Activated CD8-positive, alpha-beta memory T cell treated with anti-CD3 and anti-CD28 coated beads, Interleukin-2, amount 50 U/mL, for 4 hours (primary cell): ENCODE measurements at regions not wholly inside any gene's neighbourhood (a gene's known extent, or its start where the extent isn't known, plus 50 kb on each side); places are given as distances from the start of the nearest gene placed in this dataset.
"Not testable (repeated sequence)": the region's sequence is repeated elsewhere in the genome, so short reads cannot be mapped to it uniquely, and the experiment has no call there.

Experiments
- DNase-seq: peaks from one replicate; pipeline ENCODE4 v3.0.0-alpha.2; 2020

DNA sequence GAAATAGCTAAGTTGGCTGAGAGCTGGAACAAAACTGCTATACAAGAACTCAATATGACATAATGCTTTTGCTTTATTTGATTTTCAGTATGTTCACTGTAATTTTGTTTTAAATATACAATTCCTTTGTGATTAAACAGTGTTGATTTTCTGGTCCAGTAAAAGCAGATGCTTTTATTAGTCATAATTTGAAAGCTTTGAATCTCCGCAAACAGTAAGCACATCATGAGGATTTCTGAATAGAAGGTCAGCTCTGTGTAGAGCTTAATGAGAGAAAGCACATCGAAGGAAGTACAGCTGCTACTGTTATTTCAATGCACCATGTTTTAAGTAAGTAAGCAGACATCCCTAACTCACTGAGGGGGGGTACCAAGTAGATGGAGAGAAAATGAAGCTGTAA lies 701.3 kb upstream of the ACO1 start:
- DNase-seq, result no peak

GRCh38 chr9:31697956-31698355 lies 686.5 kb upstream of the ACO1 start:
- no peak for DNase-seq

- DNase-seq, result no peak
Observed at GRCh38 chr9:31699836-31700235, 684.6 kb upstream of the ACO1 start.

DNA sequence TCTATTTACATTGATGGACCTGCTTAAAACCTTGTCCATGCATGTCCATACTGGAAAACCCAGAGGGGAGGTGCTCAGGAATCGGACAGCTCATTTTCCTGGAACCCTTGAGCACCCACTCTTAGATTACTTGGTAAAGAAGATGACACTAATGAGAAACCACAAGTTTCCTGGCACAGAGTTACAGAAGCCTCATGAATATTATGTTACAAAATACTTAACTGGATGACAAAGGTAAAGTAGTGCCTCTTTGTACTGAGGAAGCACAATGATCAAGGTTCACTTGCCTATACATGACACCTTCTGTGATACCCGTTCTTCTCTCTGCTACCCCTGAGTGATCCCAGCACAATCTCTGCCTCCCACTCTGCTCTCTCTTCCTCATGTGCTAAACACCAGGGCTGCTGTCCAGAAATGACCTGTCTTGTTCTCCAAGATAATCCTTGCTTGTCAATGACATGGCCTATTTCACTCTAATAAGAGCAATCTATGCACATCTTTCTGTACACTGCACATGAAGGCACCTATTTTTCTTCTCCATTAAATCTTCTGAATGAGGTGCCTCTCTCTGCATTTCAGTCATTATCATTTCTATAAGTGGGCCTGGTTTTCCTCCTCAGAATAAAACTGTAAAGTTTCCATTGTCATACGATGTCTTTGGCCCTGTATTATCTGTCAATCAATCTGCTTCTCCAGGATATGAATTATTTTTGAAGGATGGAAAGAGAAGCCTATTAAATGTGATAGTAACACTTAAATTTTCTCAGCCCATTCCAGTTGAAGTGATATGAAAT lies 684.0 kb upstream of the ACO1 start:
- DNase-seq, result no peak

GRCh38 chr9:31702957-31703356 lies 681.5 kb upstream of the ACO1 start:
- DNase-seq, result no peak

GRCh38 chr9:31715250-31715649 lies 669.2 kb upstream of the ACO1 start:
- no peak for DNase-seq

DNA sequence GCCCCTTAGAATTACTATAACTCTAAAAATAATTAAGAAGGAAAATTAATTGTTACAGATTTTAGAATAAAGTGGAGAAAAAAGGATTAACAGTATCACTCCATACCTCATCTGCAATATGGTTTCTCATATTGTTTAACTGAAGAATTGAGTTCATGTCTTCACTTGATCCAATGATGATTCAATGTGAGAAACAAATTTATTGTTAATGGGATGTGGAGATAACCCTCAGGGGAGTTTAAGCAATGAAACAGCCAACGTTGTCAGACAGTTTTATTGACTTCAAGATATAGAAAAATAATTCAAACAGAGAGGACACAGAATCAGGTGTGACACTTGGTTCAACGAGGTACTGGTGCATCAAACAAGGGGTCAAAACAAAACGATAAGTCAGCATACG lies 665.2 kb upstream of the ACO1 start:
- no peak for DNase-seq

DNA sequence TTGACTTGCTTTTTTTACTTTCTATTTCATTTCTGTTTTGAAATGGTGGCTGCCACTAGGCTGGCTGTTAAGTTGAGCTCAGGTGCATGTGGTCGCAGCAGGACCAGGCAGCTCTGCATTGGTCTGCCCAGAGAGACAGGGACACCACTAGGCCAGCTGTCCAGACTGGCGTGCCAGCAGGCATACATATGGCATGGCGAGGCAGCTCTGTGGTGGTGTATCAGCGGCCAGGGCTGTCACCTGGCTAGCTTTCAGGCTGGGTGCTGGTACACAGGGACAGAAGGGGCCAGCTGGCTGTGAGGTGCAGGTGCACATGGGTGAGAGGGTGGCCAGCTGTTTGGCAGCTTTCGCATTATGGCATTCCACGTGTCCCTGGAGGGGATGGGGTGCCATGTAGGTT lies 654.0 kb upstream of the ACO1 start:
- DNase-seq, result no peak

DNA sequence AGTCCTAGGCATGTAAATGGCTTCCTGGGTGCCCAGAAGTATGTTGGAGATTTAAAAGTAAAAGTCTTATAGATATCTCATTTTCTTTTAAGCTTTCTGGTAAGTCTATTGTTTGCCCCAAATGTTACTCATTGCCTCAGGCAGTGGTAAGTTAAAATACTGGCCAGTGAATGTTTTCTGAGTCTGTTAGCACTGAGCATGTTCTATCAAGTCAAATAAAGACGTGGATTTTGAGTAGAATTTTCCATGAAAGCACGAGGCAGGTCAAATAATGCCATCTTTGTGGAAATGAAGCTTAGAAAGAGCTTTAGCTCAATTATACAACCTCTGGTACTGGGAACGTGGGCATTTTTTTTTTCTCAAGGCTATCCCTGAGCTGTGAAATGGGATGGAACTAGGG lies 651.3 kb upstream of the ACO1 start:
- no peak for DNase-seq

DNA sequence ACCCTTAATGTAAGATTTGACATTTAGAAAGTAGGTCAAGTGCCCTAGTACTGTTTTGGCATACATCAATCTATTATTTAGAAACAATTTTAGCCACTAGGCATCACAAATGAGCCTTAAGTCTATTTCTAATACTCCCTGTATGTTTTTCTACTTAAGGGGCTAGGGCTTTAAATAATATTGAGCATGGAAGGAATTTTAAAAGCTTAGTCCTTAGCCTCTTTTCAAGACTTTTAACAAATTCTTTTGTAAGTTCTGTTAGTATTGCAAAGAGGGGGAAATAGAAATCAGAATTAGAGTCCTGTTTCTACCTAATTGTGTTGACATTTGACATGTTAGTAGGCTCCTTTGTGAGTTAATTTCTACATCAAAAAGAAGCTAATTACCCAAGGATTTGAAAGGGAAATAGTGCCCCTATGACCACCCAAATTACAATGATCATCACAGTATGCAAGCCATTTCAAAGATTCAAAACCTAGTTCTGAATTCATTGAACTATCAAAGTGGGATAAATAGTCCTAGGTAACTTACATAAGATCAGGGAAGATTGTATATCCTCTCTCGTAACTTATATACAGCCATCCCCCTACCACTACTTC lies 647.8 kb upstream of the ACO1 start:
- no peak for DNase-seq

- DNase-seq, result no peak
Observed at GRCh38 chr9:31740705-31741104, 643.7 kb upstream of the ACO1 start.

DNA sequence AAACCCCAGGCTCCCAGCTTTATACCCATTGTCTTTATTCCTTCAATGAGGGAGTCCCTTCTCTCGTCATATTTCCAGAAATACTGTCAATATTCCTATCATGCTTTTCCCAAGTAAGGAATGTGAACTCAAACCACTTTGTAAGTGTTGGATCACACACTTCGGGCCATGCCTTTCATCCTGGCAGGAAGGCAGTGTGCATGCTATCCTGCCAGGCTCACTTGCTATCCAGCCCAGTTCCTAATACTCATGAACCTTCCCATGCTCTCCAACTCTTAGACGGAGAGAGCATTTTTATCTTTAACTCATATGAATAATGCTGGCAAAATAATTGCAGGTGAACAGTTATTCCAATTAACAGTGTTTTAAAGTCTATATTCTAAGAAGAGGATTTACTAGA lies 639.9 kb upstream of the ACO1 start:
- no peak for DNase-seq

DNA sequence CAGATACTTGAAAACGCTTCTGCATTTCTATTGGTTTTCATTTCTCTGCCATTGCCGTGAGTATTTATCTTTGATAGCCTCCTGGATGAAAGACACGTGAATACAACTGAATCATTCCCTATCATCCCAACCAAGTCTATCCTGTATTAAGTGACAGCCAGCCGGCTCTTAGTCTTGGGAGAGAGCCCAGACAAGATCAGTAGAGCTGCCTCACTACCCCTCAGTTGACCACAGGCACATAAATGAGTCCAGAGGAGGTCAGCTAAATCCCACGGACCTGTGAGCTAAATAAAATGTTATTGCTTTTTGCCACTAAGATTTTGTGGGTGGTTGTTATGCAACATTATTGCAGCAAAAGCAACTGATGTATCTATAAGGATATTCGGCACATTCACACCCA lies 639.0 kb upstream of the ACO1 start:
- no peak for DNase-seq

DNA sequence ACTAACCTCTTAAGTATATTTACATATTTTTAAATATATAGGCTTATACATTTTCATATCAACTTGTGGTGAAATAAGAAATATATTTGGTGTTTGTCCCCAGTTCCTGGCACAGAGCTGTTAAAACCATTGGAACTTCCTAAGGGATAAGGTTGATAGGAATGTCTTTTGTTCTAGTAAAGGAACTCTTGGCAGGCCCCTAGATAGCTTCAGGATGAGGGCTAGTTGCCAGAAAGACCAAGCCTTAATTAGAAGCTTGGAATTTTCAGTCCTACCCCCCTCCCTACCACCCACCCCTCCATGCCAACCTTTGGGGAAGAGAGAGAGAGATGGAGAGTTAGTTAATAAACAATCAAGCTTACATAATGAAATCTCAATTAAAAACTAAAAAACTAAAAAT lies 638.6 kb upstream of the ACO1 start:
- no peak for DNase-seq

GRCh38 chr9:31753756-31754155 lies 630.7 kb upstream of the ACO1 start:
- no peak for DNase-seq

GRCh38 chr9:31759703-31760102 lies 624.7 kb upstream of the ACO1 start:
- DNase-seq, result no peak

DNA sequence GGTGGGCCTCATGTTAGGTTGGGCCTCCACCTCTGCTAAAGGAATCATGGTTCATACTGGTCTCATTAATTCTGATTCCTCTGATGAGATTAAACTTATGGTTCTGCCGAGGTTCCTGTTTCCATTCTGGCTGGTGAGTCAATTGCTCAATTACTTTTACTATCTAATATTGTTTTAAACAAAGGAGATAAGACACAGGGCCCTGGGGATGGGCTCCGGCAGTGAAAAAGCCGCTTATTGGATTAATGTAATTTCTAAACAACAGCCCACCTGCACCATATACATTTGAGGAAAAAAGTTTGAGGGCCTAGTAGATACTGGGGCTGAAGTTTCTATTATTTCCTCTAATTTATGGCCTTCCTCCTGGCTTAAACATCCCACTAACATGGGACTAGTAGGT lies 610.4 kb upstream of the ACO1 start:
- DNase-seq, result not testable (repeated sequence)

DNA sequence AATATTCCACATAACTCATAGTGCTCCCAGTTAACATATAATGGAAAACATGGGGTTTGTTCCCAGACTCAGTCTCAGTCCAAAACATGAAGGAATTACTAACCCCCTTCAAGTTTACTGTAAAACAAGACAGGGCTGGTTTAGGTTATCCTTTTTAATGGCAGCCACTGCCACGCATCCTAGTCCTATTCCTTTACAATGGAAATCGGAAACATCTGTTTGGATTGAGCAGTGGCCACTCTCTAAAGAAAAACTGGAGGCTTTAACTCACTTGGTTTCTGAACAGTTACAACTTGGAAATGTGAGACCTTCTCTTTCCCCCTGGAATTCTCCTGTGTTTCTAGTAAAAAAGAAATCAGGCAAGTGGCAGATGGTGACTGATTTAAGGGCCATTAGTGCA lies 609.9 kb upstream of the ACO1 start:
- DNase-seq, result no peak

GRCh38 chr9:31776471-31776870 lies 608.0 kb upstream of the ACO1 start:
- DNase-seq, result no peak

DNA sequence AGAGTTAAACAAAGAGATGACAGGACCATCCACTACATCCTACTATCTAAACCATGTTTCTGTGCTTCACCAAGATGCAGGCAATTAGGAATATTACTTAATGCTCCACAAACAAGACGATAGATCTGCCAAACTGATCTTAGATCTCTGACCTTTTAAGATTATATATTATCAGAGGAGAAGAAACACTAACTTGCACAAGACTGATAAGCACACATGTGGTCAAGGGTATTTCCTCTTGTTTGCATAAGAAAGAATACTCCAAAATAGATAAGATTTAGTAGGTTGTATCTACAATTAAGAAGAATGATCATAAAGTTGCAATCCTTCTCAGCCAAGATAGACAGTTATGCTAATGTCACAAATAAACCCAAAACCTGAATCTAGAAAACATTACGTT lies 601.0 kb upstream of the ACO1 start:
- no peak for DNase-seq

- no peak for DNase-seq
Observed at GRCh38 chr9:31790720-31791119, 593.7 kb upstream of the ACO1 start.

DNA sequence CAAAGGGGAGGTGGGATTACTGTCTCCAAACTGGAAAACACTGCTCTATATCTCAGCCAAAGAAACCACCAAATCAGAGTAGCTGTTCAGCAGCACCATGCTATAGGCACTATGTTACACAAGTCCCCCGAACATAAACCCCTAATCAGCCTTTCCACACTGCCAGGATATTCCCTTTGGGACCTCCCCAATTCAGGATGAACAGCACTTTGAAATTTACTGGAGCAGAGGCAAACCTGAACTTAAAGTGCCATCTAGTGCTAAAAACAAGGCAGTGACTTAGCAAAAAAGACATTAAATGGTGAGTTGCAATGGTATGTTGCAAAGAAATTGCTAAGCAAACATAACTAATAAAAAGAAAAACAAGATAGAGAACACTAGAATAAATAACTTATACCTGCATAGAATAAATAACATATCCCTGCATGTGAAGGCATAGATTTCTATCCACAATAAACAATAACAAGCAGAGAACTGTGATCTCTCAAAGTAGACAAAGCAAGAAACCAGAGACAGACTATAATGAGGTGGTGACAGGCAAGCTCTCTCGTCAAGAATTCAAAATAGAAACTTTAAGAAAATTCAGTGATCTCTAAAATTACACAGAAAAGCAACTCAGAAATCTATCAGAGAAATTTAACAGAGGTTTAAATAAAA lies 584.4 kb upstream of the ACO1 start:
- DNase-seq, result no peak

- no peak for DNase-seq
Observed at GRCh38 chr9:31807574-31808256, 576.7 kb upstream of the ACO1 start.

DNA sequence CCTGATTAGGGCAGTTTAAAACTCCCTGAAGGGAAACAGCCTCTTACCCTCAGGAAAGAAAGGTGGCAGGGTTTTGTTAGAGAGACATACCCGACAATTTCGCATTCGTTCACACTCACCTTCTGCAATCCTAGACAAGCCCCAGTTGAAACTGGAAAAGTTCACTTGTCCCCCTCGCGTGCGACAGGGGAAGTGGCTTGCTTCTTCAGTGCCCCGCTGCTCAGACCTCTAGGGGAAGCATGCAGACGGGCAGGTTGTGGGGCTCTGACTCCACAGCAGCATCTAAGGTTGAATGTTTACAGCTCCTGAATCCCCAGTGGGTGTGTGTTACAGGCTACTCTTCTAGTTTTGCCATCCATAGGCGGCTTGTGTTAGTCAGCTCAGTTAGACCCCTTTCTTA lies 575.7 kb upstream of the ACO1 start:
- no peak for DNase-seq
